MV-4-11 (cell line): ENCODE measurements at regions not wholly inside any gene's neighbourhood (a gene's known extent, or its start where the extent isn't known, plus 50 kb on each side); places are given as distances from the start of the nearest gene placed in this dataset.
"Not testable (repeated sequence)": the region's sequence is repeated elsewhere in the genome, so short reads cannot be mapped to it uniquely, and the experiment has no call there.

Source experiments
- DNase-seq: peaks from one replicate; lab custom pipeline; 2025; lab: John Stamatoyannopoulos, UW

GRCh38 chr6:93083337-93084230 lies 335.8 kb downstream of the EPHA7 start:
- no peak for DNase-seq

GRCh38 chr6:93081901-93082300 lies 337.5 kb downstream of the EPHA7 start:
- DNase-seq: no peak

DNA sequence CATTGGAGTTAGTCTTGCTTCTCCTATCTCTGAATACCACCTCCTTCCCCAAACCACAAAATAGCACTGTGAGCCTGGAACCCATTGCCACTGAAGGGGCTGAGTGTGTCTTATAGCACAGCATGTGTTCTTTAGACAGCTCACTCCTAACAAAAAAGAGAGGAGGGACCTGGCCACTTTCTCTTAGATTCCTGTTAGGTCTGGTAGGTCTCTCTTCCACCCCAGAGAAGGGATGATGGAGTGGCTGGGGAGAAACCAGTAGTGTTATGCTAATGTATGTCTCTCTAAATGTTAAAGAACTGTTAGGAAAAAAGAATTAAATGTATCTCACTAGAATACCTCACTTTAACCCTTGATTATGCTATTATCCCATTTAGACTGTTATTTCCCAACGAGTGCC lies 340.3 kb downstream of the EPHA7 start:
- no peak for DNase-seq

GRCh38 chr6:93073811-93074210 lies 345.5 kb downstream of the EPHA7 start:
- DNase-seq: no peak

DNA sequence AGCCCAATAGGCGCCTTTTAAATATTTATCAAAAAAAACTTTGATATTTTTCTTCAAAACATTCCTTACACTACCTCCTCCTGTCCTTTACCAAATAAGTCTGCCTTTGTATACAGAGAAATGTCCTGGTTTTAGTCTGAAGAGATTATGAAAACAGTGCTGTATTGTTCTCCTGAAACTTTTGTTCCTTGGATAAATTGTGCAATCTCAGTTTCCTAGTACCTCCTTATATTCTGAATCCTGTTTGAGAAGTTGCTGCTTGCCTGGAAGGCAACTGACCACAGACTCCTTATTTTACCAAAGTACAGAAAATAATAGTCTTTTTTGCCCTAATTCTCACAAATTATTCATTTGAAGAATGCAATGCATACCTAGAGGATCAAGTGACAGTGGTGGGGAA lies 349.5 kb downstream of the EPHA7 start:
- no peak for DNase-seq

GRCh38 chr6:93059911-93060310 lies 359.4 kb downstream of the EPHA7 start:
- DNase-seq: no peak

GRCh38 chr6:93057584-93057983 lies 361.8 kb downstream of the EPHA7 start:
- DNase-seq: no peak

DNA sequence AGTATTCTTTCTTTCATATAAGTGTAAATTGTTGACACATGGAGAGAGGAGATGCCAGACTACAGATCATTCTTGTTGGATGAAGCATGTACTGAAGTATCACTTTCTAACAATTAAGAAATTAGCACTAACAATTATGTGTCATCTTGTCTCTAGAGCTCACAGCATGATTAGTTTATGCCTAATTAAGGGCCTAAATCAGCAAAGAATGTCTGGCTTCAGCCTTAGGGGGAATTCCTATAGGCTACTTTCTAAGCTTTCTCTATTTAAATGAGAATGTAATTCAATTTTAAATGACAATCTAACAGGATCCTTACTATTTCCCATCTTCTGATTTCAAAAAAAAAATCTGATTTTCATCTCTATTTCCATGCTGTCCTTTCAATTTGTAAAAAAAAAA lies 371.0 kb downstream of the EPHA7 start:
- no peak for DNase-seq

- DNase-seq: no peak
Observed at GRCh38 chr6:93047033-93047432, 372.3 kb downstream of the EPHA7 start.

GRCh38 chr6:93045156-93045555 lies 374.2 kb downstream of the EPHA7 start:
- no peak for DNase-seq

DNA sequence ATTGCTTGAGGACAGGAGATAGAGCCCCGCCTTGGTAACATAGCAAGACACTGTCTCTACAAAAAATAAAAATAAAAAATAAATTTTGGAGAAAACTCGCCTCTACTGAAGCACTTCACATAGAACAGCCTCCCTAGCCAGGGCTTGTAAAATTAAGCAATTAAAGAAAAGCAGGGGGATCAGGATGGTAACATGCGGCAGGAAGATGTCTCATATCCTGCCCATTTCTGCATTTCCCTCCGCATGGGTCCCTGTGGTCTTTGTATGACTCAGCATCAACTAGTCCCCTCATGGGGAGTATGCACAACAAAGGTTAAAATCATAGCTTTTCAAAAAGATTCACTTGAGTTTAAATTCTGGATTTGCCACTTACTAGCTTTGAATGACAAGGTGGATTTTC lies 379.0 kb downstream of the EPHA7 start:
- peak; percentile 76 for DNase-seq

DNA sequence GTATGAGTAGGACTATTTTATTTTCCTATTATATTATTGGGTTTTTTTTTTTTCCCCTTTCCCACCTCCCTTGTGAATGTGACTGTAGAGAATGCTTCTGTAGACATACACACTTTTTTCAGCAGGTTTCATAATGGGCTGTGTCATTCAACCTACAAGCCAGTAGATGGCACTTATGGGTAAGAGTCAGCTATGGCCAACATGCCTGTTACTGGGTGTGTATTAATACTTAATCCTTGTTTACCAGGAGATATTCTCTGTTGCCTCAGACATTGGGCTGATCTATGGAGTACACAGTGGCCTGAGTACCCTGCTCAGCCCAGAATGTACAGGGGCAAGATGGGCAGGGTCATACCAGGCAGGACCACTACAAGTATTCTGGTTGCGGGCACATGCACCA lies 382.5 kb downstream of the EPHA7 start:
- DNase-seq: peak; percentile 3

DNA sequence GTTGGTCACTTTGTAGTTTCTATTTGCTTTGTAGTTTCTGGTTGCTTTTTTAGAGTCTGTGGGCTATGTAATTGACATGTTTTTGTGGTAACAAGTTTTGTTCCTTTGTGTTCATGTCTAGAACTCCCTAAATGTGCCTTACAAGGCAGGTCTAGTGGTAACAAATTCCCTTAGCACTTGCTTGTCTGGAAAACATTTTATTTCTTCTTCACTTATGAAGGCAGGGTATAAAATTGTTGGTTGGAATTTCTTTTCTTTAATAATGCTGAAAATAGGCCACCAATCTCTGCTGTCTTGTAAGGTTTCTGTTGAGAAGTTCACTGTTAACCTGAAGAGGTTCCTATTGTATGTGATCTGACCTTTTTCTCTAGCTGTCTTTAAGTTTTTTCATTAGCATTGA lies 383.6 kb downstream of the EPHA7 start:
- DNase-seq: no peak

DNA sequence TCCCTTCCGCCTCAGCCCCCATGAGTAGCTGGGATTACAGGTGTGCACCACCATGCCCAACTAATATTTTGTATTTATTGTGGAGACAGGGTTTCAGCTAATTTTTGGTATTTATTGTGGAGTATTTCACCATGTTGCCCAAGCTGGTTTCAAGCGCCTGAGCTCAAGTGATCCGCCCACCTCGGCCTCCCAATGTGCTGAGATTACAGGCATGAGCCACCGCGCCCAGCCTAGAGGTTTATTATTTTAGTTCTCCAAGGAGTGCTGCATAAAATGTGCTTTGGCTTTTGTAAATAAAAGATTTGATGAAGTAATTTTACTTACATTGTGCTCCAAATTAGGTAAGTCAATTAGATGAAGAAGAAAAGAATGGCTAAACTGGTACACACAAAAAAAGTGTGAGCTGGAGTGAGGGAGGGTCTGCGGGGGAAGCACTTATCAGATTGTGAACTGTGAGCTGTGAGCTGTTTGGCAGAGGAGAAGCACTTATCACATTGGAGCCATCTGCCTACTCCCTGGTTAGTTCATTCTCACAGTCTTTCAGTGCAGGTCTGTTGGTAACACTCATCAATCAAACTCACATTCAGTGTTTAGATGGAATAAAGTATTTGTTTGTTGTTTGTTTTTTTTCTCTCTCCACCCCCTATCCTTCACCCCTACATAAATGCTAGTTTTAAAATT lies 398.0 kb downstream of the EPHA7 start:
- no peak for DNase-seq

DNA sequence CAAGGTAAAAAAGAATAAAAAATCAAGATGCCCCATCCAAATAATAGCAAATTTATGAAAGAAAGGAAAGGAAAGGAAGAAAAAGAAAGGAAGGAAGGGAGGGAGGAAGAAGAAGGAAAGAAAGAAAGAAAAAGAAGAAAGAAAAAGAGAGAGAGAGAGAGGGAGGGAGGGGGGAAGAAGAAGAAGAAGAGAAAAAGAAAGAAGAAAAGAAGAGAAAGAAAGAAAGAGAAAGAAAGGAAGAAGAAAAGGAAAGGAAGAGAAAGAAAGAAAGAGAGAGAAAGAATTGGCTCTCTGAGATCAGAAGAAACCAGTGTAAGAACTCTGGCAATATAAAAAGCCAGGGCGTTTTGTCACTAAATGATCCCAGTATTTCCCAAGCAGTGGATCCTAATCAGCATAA lies 401.7 kb downstream of the EPHA7 start:
- DNase-seq: no peak

DNA sequence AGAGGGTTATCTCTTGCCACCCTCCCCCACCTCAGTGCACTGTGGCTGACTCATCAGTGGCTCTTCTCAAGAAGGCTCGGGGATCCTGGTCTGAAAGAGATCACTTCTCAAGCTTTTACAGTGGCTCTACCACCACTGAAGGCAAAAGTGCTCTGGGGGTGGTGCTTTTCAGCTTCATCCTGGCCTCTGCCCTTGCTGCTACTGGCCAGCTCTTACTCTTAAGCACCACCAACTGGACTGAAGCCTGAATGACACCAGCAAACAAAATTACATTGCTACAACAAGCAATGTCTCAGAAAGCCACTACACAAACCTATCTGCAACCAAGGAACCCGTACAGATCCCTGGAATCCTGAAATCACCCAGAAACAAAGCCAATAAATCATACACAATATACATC lies 402.1 kb downstream of the EPHA7 start:
- no peak for DNase-seq

DNA sequence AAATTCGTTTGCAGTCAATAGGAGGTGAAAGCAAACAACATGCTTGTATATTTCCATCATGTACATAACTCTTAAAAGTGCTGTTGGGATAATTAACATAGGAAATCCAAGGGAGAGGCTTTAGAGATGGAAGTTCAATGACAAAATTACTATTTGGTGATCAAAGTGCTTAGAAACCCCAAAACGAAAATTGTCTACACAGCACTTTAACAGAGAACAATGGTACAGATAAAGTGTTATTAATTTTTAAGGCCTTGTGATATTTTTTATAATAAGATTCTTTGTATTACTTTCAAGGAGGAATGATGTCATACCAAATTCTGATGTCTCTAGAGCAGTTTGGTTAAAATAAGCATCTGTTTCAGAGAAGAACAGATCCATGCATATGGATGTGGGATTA lies 406.3 kb downstream of the EPHA7 start:
- DNase-seq: no peak

DNA sequence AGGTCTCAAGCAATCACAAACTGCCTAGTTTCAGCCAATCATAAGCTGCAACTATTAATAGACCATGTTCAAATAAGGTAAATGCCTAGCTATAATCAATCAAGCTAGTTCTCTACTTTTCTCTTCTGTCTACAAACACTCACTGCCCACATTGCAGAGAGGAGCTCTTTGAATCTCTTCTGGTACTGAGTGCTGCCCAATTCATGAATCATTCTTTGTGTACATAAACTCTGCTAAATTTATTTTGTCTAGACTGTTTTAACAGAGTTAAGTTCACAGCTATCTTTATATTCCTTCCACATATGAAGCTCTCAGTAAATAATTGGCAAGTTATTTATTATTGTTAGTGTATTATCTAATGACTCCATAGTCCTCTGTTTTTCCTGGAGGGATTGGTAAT lies 411.0 kb downstream of the EPHA7 start:
- DNase-seq: no peak

GRCh38 chr6:92989656-92990055 lies 429.7 kb downstream of the EPHA7 start:
- DNase-seq: no peak

GRCh38 chr6:92979281-92979680 lies 440.1 kb downstream of the EPHA7 start:
- DNase-seq: no peak

DNA sequence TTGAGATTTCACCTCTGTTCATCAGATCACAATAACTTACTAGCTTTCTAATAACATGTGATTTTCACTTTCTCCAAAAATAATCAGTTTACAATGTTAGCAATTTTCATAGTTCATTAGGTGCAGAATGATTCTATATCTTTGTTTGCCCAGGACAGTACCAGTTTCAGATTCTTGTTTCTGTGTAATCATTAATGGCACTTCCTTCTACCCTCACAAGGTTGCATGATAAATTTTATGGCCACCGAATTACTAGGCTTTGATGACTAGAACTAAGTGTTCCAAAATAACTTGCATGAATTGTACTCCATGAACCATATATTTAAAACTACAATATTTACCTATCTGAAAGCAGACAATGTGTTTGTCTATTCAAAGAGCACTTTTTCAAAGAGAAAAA lies 442.3 kb downstream of the EPHA7 start:
- no peak for DNase-seq

DNA sequence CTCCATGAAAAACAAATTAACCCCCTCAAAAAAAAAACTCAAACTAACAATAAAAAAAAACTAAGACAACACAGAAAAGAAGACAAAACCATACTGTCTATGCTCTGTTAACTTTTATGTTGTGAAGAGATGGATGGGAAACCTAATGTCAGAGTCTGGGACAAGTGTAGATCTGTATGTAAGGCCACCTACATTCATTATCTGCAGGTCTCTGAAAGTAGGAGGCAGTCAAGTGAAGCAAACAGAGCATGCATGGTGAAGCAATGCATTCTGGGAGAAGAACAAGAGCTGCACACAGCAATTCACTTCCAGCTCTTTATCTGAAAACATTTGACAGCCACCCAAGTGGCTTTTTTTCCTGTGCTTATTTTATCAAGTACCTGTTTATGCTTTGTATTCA lies 452.0 kb downstream of the EPHA7 start:
- no peak for DNase-seq

DNA sequence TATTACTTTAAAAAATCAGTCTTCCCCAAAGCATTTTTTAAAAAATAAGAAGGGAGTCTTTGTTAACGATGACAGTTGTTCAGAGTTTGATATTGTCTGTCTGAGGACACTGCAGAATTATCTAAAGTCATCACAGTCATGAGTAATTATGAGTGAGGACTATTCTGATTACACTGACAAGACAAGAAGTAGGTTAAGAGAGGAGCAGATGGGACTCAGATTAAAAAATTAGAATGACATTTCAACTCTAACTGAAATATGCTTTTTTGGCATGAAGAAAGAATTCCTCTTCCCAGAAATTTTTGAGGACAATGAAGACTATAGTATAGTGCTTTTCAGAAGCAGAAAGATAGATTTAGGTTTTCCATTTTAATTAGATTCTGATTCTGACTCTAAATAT lies 456.5 kb downstream of the EPHA7 start:
- no peak for DNase-seq

DNA sequence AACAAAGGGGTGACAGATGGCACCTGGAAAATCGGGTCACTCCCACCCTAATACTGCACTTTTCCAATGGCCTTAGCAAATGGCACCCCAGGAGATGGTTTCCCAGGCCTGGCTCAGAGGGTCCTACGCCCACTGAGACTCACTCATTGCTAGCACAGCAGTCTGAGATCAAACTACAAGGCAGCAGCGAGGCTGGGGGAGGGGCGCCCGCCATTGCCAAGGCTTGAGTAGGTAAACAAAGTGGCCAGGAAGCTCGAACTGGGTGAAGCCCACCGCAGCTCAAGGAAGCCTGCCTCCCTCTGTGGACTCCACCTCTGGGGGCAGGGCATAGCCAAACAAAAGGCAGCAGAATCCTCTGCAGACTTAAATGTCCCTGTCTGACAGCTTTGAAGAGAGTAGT lies 467.2 kb downstream of the EPHA7 start:
- not testable (repeated sequence) for DNase-seq
